SK-N-SH treated with all-trans-retinoic acid at 6 μM for 48 hours (cell line): ENCODE measurements at regions not wholly inside any gene's neighbourhood (a gene's known extent, or its start where the extent isn't known, plus 50 kb on each side); places are given as distances from the start of the nearest gene placed in this dataset.

ENCODE experiments used
- ATAC-seq: fragments of 200-7000 bp; cut with Tn5 transposase; 3 replicates; pipeline ENCODE4 v1.9.1; 2020; ENCODE audit warnings: mild to moderate bottlenecking, moderate library complexity
- ARNTL ChIP-seq: fragments of 450-650 bp; formaldehyde crosslinking; IDR thresholded peaks from 2 replicates; pipeline ENCODE4 v1.5.0; 2020; ENCODE audit warnings: low read depth, mild to moderate bottlenecking, moderate library complexity, borderline replicate concordance
- BACH2 ChIP-seq: fragments of 250-450 bp; sonication (Bioruptor Pico); IDR thresholded peaks from 2 replicates; pipeline ENCODE4 v1.9.0; 2021; ENCODE audit warnings: mild to moderate bottlenecking, borderline replicate concordance
- CSDC2 ChIP-seq: fragments of 250-450 bp; sonication (Bioruptor Pico); IDR thresholded peaks from 2 replicates; pipeline ENCODE4 v1.5.0; 2020; ENCODE audit warnings: mild to moderate bottlenecking, moderate library complexity
- ISL1 ChIP-seq: fragments of 250-450 bp; sonication (Bioruptor Pico); IDR thresholded peaks from 2 replicates; pipeline ENCODE4 v2.1.2; 2022; ENCODE audit warnings: mild to moderate bottlenecking, moderate library complexity
- PATZ1 ChIP-seq: fragments of 250-450 bp; sonication (Bioruptor Pico); IDR thresholded peaks from 2 replicates; pipeline ENCODE4 v1.8.0; 2020; ENCODE audit warnings: mild to moderate bottlenecking, moderate library complexity, borderline replicate concordance
- POU6F1 ChIP-seq: fragments of 250-450 bp; sonication (Bioruptor Pico); IDR thresholded peaks from 2 replicates; pipeline ENCODE4 v1.8.0; 2021; ENCODE audit warnings: low read depth, mild to moderate bottlenecking, moderate library complexity, borderline replicate concordance
- PPARA ChIP-seq: fragments of 250-450 bp; sonication (Bioruptor Pico); IDR thresholded peaks from 2 replicates; pipeline ENCODE4 v1.5.0; 2020; ENCODE audit warnings: mild to moderate bottlenecking, borderline replicate concordance
- TCF4 ChIP-seq: fragments of 250-450 bp; sonication (Bioruptor Pico); IDR thresholded peaks from 2 replicates; pipeline ENCODE4 v1.8.0; 2021; ENCODE audit warnings: mild to moderate bottlenecking, moderate library complexity, borderline replicate concordance
- TOX ChIP-seq: fragments of 250-450 bp; sonication (Bioruptor Pico); IDR thresholded peaks from 2 replicates; pipeline ENCODE4 v1.8.0; 2021; ENCODE audit warnings: mild to moderate bottlenecking, moderate library complexity, borderline replicate concordance
- ZC3H10 ChIP-seq: fragments of 250-450 bp; sonication (Bioruptor Pico); IDR thresholded peaks from 2 replicates; pipeline ENCODE4 v1.5.1; 2021; ENCODE audit warnings: mild to moderate bottlenecking, moderate library complexity
- ZNF565 ChIP-seq: fragments of 450-650 bp; formaldehyde crosslinking; conservative IDR thresholded peaks from 2 replicates; pipeline ENCODE4 v1.5.0; 2020; ENCODE audit warnings: low read depth, mild to moderate bottlenecking, moderate library complexity
- ZNF8 ChIP-seq: fragments of 450-650 bp; formaldehyde crosslinking; IDR thresholded peaks from 2 replicates; pipeline ENCODE4 v1.5.0; 2020; ENCODE audit warnings: mild to moderate bottlenecking, moderate library complexity

GRCh38 chr5:72557167-72558045, 50.2 kb upstream of the ZNF366 start:
- TF ChIP-seq PPARA (CRISPR knock-in tag) (no peak), BACH2 (CRISPR knock-in tag) (no peak), PATZ1 (CRISPR knock-in tag) (no peak), ZC3H10 (CRISPR knock-in tag) (no peak), TOX (no peak), ARNTL (no peak), ZNF8 (no peak), CSDC2 (no peak), ZNF565 (CRISPR knock-in tag) (no peak), POU6F1 (CRISPR knock-in tag) (no peak), ISL1 (no peak), TCF4 (CRISPR knock-in tag) (no peak)
- TF ChIP-seq, all 23 proteins: peak for 0
- ATAC-seq: no peak
